Panc1 (cell line): ENCODE measurements at regions not wholly inside any gene's neighbourhood (a gene's known extent, or its start where the extent isn't known, plus 50 kb on each side); places are given as distances from the start of the nearest gene placed in this dataset.

Source experiments
- ATAC-seq: fragments of 200-7000 bp; cut with Tn5 transposase; 2 replicates; pipeline ENCODE4 v1.9.1; 2020; ENCODE audit warnings: mild to moderate bottlenecking, moderate library complexity
- BruUV-seq: library from RNA; stranded (reverse); fragments of 400-500 nt; replicated peaks from 2 replicates; lab custom pipeline; 2021; lab: Mats Ljungman, UMichigan
- CTCF ChIA-PET: fragments of 300-600 bp; sonication (Branson Sonifier 250); formaldehyde crosslinking; loops from one replicate; lab custom pipeline; 2022; ENCODE audit warnings: antibody characterized with exemption; lab: Charles Lee
- POLR2A ChIA-PET: fragments of 300-600 bp; sonication (Branson Sonifier 250); formaldehyde crosslinking; loops from one replicate; lab custom pipeline; 2022; ENCODE audit warnings: antibody characterized with exemption; lab: Charles Lee
- DNase-seq: peaks from one replicate; pipeline ENCODE4 v3.0.0-alpha.2; 2010; ENCODE audit warnings: low read depth, low spot score
- H3K27ac ChIP-seq: 2 replicates; pipeline ENCODE4 v1.5.1; 2011; ENCODE audit warnings: mild to moderate bottlenecking, low read length, inconsistent platforms
- H3K27me3 ChIP-seq: fragments of 200-500 bp; sonication (Bioruptor generic); 2 replicates; pipeline ENCODE4 v1.6.0; 2014; ENCODE audit warnings: low read length, inconsistent platforms; ENCODE audit not compliant: control insufficient read depth, insufficient read depth
- H3K36me3 ChIP-seq: fragments of 200-500 bp; sonication (Bioruptor generic); 2 replicates; pipeline ENCODE4 v1.5.1; 2014; ENCODE audit warnings: inconsistent platforms, mild to moderate bottlenecking, low read length, moderate library complexity; ENCODE audit not compliant: control insufficient read depth, insufficient read depth
- H3K4me1 ChIP-seq: 2 replicates; pipeline ENCODE4 v1.5.1; 2011; ENCODE audit warnings: inconsistent platforms, mild to moderate bottlenecking, low read length, moderate library complexity; ENCODE audit not compliant: control insufficient read depth, insufficient read depth
- H3K4me3 ChIP-seq, 2 experiments: 2 replicates each; pipeline ENCODE4 v1.5.1; 2011 to 2012; ENCODE audit warnings: low read depth in 2 of 2, low read length in 2 of 2, mild to moderate bottlenecking in 2 of 2, inconsistent platforms in 1 of 2, moderate library complexity in 1 of 2
- H3K9me3 ChIP-seq: fragments of 200-500 bp; sonication (Bioruptor generic); 2 replicates; pipeline ENCODE4 v1.5.1; 2014; ENCODE audit warnings: low read depth, mild to moderate bottlenecking, inconsistent platforms, low read length, moderate library complexity; ENCODE audit not compliant: control insufficient read depth, insufficient read depth
- CTCF ChIP-seq: fragments of 450-650 bp; IDR thresholded peaks from 2 replicates; pipeline ENCODE4 v1.5.1; 2017; ENCODE audit warnings: mild to moderate bottlenecking
- POLR2AphosphoS5 ChIP-seq: IDR thresholded peaks from 2 replicates; pipeline ENCODE4 v1.6.1; 2012; ENCODE audit warnings: mild to moderate bottlenecking, low read depth, low read length, moderate library complexity
- REST ChIP-seq, 2 experiments: IDR thresholded peaks; 2 replicates each; pipeline ENCODE4 v1.6.1; 2011 to 2012; ENCODE audit warnings: low read depth in 2 of 2, control low read depth in 1 of 2, low read length in 1 of 2, mild to moderate bottlenecking in 1 of 2, moderate library complexity in 1 of 2; ENCODE audit not compliant: insufficient read depth in 1 of 2
- SIN3A ChIP-seq: IDR thresholded peaks from 2 replicates; pipeline ENCODE4 v1.6.1; 2012; ENCODE audit warnings: low read depth, mild to moderate bottlenecking, low read length, moderate library complexity, borderline replicate concordance; ENCODE audit not compliant: insufficient read depth
- TCF7L2 ChIP-seq: IDR thresholded peaks from 2 replicates; pipeline ENCODE4 v1.6.1; 2011; ENCODE audit warnings: mild to moderate bottlenecking, low read depth, low read length, inconsistent platforms
- in situ Hi-C: cut with HindIII; loops from 2 replicates; pipeline ENCODE4 v1.10.0; 2016; ENCODE audit warnings: low sequenced_read_pairs, low pct_unique_long_range_greater_than_20kb
- intact Hi-C: fragments of 100-400 bp; cut with micrococcal nuclease; formaldehyde crosslinking; loops from one replicate; pipeline ENCODE4 v1.10.0; 2022; ENCODE audit not compliant: unreplicated experiment

- ChIA-PET POLR2A (no interaction called here), CTCF (no interaction called here)
- in situ Hi-C loops, result no loop called here
- intact Hi-C loops, result no loop called here
- DNase-seq (no peak), ATAC-seq (no peak)
- no TSS peak for BruUV-seq
- H3K9me3 ChIP-seq, result no peaks in the 10 kb centered on the region
- H3K36me3 ChIP-seq, result no peaks in the 10 kb centered on the region
- H3K4me3 ChIP-seq, result no peak overlapping the region
- TF ChIP-seq SIN3A (no peak), REST (IDR thresholded peaks at IDR 0.05; ENCODE audit: insufficient read depth in 1 of 2, low read depth in 2 of 2, low read length in 1 of 2) (no peak), CTCF (no peak), POLR2AphosphoS5 (no peak), TCF7L2 (no peak)
- no peaks in the 10 kb centered on the region for H3K4me1 ChIP-seq
- H3K27ac ChIP-seq, result no peak overlapping the region
- no peaks in the 10 kb centered on the region; the same call in 1 of the 2 replicates for H3K27me3 ChIP-seq
Measured at GRCh38 chr3:171976526-171976925, 62.9 kb upstream of the FNDC3B start.

DNA sequence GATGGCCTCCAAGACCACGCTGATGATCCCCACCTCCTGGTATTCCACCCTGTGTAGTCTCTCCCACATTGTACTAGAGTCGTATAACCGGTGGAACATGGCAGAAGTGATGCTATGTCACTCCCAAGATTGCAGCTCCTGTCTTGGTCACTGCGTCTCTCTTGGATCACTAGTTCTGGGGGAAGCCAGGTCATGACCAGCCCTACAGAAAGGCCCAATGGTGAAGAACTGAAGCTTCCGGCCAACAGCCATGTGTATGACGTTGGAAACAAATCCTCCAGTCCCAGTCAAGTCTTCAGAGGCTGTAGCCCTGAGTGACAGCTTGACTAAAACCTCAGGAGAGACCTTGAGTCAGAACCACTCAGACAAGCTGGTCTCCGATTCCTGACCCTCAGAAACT, 61.9 kb upstream of the FNDC3B start:
- no peaks in the 10 kb centered on the region for H3K4me1 ChIP-seq
- BruUV-seq, result no TSS peak
- POLR2A ChIA-PET, result no interaction called here
- intact Hi-C loops (no loop called here), in situ Hi-C loops (no loop called here)
- H3K36me3 ChIP-seq, result no peaks in the 10 kb centered on the region
- ATAC-seq (no peak), DNase-seq (no peak)
- no peak overlapping the region for H3K4me3 ChIP-seq
- H3K27me3 ChIP-seq, result no peaks in the 10 kb centered on the region; the same call in 1 of the 2 replicates
- no peaks in the 10 kb centered on the region for H3K9me3 ChIP-seq
- CTCF ChIA-PET, result no interaction called here
- no peak for TF ChIP-seq CTCF
- no peak for TF ChIP-seq TCF7L2
- no peak for TF ChIP-seq REST (IDR thresholded peaks at IDR 0.05; ENCODE audit: insufficient read depth in 1 of 2, low read depth in 2 of 2, low read length in 1 of 2)
- no peak for TF ChIP-seq SIN3A
- TF ChIP-seq POLR2AphosphoS5, result no peak
- no peak overlapping the region for H3K27ac ChIP-seq
